ENCODE measurements at regions not wholly inside any gene's neighbourhood (a gene's known extent, or its start where the extent isn't known, plus 50 kb on each side); places are given as distances from the start of the nearest gene placed in this dataset.

DNA sequence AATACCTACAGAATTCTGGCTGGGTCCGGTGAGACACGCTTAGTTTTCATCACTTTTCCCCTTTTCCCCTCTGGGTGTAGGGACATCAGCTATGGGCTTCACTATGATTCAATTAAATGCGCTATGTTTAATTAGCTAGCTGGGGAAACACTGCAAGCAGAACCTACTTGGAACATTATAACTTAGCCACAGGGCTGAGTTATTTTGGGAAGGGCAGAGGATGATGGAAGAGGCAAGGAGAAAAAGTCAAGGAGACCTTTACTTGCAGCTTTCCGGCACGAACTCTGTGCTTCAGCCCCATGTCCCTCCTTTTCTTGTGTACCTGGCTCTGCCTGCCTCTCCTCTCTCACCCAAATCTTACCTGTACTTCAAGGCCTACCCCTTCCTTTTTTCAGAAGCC, 62.8 kb downstream of the KIF4B start:
- TF ChIP-seq, protein P1, sequence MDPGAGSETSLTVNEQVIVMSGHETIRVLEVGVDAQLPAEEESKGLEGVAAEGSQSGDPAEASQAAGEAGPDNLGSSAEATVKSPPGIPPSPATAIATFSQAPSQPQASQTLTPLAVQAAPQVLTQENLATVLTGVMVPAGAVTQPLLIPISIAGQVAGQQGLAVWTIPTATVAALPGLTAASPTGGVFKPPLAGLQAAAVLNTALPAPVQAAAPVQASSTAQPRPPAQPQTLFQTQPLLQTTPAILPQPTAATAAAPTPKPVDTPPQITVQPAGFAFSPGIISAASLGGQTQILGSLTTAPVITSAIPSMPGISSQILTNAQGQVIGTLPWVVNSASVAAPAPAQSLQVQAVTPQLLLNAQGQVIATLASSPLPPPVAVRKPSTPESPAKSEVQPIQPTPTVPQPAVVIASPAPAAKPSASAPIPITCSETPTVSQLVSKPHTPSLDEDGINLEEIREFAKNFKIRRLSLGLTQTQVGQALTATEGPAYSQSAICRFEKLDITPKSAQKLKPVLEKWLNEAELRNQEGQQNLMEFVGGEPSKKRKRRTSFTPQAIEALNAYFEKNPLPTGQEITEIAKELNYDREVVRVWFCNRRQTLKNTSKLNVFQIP (CRISPR knock-in tag; IDR thresholded peaks at IDR 0.05; ENCODE audit: borderline replicate concordance, low read depth) = no peak
- TF ChIP-seq ZNF565 (CRISPR knock-in tag; conservative IDR thresholded peaks at IDR 0.05; ENCODE audit: low read depth) (no peak), ISL1 (CRISPR knock-in tag; IDR thresholded peaks at IDR 0.05) (no peak)
- ATAC-seq = no peak

DNA sequence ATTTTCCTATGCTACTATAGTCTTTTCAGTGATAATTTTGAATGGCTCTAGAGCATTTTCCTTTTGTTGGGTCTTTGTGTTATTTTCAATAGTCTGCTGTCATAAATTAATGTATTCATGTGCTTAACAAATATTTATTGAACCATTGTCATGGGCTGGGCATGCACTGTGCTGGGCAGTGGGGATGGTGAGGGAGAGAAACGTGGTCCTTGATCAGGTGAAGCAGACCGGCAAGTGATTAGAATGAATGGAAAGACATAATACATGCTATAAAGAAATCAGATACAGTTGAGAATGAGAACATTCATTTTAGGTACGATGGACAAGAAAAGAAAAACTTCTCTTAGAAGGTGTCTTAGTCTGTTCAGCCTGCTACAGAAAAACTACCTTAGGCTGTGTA, 66.1 kb downstream of the KIF4B start:
- ATAC-seq = no peak

DNA sequence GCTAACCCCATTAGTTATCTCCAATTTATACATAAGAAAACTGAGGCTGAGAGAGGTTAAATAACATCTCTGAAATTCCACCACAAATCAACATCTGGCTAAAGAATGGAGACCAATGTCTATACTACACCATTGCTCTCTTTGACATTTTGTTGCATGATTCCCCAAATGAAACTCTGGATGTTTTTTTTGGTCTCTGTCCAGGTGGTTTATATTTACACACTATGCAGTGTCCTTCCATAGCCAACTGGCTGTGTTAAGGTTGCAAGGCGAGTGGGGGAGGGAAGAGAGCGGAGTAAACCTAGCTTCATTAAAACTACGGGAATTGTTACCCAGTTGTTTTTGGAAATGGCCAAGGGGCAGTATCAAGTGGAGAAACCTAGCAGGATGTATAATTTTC, 67.2 kb downstream of the KIF4B start:
- TF ChIP-seq ESRRG (CRISPR knock-in tag; IDR thresholded peaks at IDR 0.05) (no peak), RARB (CRISPR knock-in tag; IDR thresholded peaks at IDR 0.05) (no peak), ISL1 (CRISPR knock-in tag; IDR thresholded peaks at IDR 0.05) (no peak), ZC3H10 (CRISPR knock-in tag; IDR thresholded peaks at IDR 0.05) (no peak), BACH2 (CRISPR knock-in tag; IDR thresholded peaks at IDR 0.05; ENCODE audit: borderline replicate concordance) (no peak), PPARA (CRISPR knock-in tag; IDR thresholded peaks at IDR 0.05; ENCODE audit: borderline replicate concordance) (no peak), TOX (CRISPR knock-in tag; IDR thresholded peaks at IDR 0.05; ENCODE audit: borderline replicate concordance) (no peak), ZNF565 (CRISPR knock-in tag; conservative IDR thresholded peaks at IDR 0.05; ENCODE audit: low read depth) (no peak)
- TF ChIP-seq, protein P2, sequence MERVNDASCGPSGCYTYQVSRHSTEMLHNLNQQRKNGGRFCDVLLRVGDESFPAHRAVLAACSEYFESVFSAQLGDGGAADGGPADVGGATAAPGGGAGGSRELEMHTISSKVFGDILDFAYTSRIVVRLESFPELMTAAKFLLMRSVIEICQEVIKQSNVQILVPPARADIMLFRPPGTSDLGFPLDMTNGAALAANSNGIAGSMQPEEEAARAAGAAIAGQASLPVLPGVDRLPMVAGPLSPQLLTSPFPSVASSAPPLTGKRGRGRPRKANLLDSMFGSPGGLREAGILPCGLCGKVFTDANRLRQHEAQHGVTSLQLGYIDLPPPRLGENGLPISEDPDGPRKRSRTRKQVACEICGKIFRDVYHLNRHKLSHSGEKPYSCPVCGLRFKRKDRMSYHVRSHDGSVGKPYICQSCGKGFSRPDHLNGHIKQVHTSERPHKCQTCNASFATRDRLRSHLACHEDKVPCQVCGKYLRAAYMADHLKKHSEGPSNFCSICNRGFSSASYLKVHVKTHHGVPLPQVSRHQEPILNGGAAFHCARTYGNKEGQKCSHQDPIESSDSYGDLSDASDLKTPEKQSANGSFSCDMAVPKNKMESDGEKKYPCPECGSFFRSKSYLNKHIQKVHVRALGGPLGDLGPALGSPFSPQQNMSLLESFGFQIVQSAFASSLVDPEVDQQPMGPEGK (CRISPR knock-in tag; IDR thresholded peaks at IDR 0.05; ENCODE audit: borderline replicate concordance) = no peak
- ATAC-seq = no peak

More for the DNA sequence above, 66.1 kb downstream of the KIF4B start:
- no peak for TF ChIP-seq ISL1 (CRISPR knock-in tag; IDR thresholded peaks at IDR 0.05)
- TF ChIP-seq ESRRG (CRISPR knock-in tag; IDR thresholded peaks at IDR 0.05) = no peak
- no peak for TF ChIP-seq BACH2 (CRISPR knock-in tag; IDR thresholded peaks at IDR 0.05; ENCODE audit: borderline replicate concordance)
- no peak for TF ChIP-seq TOX (CRISPR knock-in tag; IDR thresholded peaks at IDR 0.05; ENCODE audit: borderline replicate concordance)
- no peak for TF ChIP-seq CSDC2 (CRISPR knock-in tag; IDR thresholded peaks at IDR 0.05)

DNA sequence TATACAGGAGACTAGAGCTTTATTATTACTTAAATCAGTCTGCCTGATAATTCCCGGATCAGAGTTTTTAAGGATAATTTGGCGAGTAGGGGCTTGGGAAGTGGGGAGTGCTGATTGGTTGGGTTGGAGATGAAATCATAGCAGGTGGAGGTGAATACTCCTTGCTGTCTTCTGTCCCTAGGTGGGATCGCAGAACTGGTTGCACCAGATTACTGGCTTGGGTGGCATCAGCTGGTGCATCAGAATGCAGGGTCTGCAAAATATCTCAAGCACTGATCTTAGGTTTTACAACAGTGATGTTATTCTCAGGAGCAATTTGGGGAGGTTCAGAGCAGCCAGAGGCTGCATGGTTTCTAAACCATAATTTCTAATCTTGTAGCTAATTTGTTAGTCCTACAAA, 68.1 kb downstream of the KIF4B start:
- no peak for TF ChIP-seq TCF4 (CRISPR knock-in tag; IDR thresholded peaks at IDR 0.05; ENCODE audit: borderline replicate concordance)
- no peak for TF ChIP-seq OSR1 (CRISPR knock-in tag; IDR thresholded peaks at IDR 0.05)
- no peak for TF ChIP-seq GLIS3 (CRISPR knock-in tag; IDR thresholded peaks at IDR 0.05)
- no peak for TF ChIP-seq BACH2 (CRISPR knock-in tag; IDR thresholded peaks at IDR 0.05; ENCODE audit: borderline replicate concordance)
- no peak for ATAC-seq

DNA sequence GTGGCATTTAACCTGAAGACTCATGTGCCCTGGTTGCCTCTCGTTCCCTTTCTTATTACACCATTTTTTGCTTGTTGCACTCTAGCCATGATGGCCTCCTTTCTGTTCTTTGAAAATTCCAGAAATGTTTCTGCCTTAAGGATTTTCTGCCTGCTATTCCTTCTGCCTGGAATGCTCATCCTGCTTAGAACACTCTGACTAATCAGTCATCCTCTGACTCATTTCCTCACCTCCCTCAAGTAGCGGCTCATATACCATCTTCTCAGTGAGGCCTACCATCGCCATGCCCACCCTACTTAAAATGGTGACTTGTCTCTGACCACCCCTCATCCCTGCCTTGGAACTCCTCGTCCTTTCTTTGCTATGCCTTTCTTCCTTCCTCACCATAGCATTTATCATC, 68.8 kb downstream of the KIF4B start:
- ATAC-seq = peak; percentile 59; the same call in 2 of the 3 replicates
- TF ChIP-seq ISL1 (CRISPR knock-in tag; IDR thresholded peaks at IDR 0.05) = no peak
- TF ChIP-seq, protein P2 (CRISPR knock-in tag; IDR thresholded peaks at IDR 0.05; ENCODE audit: borderline replicate concordance) = no peak
- no peak for TF ChIP-seq OSR1 (CRISPR knock-in tag; IDR thresholded peaks at IDR 0.05)
- TF ChIP-seq TCF4 (CRISPR knock-in tag; IDR thresholded peaks at IDR 0.05; ENCODE audit: borderline replicate concordance) = no peak
- no peak for TF ChIP-seq ZNF70 (CRISPR knock-in tag; IDR thresholded peaks at IDR 0.05)
- TF ChIP-seq ZNF8 (CRISPR knock-in tag; IDR thresholded peaks at IDR 0.05) = no peak
- TF ChIP-seq, protein P1 (CRISPR knock-in tag; IDR thresholded peaks at IDR 0.05; ENCODE audit: borderline replicate concordance, low read depth) = no peak
- TF ChIP-seq ZFP30 (CRISPR knock-in tag; IDR thresholded peaks at IDR 0.05) = no peak
- TF ChIP-seq, protein P3, sequence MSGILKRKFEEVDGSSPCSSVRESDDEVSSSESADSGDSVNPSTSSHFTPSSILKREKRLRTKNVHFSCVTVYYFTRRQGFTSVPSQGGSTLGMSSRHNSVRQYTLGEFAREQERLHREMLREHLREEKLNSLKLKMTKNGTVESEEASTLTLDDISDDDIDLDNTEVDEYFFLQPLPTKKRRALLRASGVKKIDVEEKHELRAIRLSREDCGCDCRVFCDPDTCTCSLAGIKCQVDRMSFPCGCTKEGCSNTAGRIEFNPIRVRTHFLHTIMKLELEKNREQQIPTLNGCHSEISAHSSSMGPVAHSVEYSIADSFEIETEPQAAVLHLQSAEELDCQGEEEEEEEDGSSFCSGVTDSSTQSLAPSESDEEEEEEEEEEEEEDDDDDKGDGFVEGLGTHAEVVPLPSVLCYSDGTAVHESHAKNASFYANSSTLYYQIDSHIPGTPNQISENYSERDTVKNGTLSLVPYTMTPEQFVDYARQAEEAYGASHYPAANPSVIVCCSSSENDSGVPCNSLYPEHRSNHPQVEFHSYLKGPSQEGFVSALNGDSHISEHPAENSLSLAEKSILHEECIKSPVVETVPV (CRISPR knock-in tag; IDR thresholded peaks at IDR 0.05) = no peak
- no peak for TF ChIP-seq ZFP3 (CRISPR knock-in tag; IDR thresholded peaks at IDR 0.05)
- no peak for TF ChIP-seq GLIS3 (CRISPR knock-in tag; IDR thresholded peaks at IDR 0.05)
- TF ChIP-seq, protein P4, sequence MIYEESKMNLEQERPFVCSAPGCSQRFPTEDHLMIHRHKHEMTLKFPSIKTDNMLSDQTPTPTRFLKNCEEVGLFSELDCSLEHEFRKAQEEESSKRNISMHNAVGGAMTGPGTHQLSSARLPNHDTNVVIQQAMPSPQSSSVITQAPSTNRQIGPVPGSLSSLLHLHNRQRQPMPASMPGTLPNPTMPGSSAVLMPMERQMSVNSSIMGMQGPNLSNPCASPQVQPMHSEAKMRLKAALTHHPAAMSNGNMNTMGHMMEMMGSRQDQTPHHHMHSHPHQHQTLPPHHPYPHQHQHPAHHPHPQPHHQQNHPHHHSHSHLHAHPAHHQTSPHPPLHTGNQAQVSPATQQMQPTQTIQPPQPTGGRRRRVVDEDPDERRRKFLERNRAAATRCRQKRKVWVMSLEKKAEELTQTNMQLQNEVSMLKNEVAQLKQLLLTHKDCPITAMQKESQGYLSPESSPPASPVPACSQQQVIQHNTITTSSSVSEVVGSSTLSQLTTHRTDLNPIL (CRISPR knock-in tag; IDR thresholded peaks at IDR 0.05; ENCODE audit: low read depth) = no peak
- no peak for TF ChIP-seq SNAI2 (CRISPR knock-in tag; IDR thresholded peaks at IDR 0.05)
- TF ChIP-seq CSDC2 (CRISPR knock-in tag; IDR thresholded peaks at IDR 0.05) = no peak
- TF ChIP-seq TOX (CRISPR knock-in tag; IDR thresholded peaks at IDR 0.05; ENCODE audit: borderline replicate concordance) = no peak
- no peak for TF ChIP-seq BACH2 (CRISPR knock-in tag; IDR thresholded peaks at IDR 0.05; ENCODE audit: borderline replicate concordance)
- TF ChIP-seq ZNF565 (CRISPR knock-in tag; conservative IDR thresholded peaks at IDR 0.05; ENCODE audit: low read depth) = no peak
- no peak for TF ChIP-seq ZC3H10 (CRISPR knock-in tag; IDR thresholded peaks at IDR 0.05)

All from SK-N-SH treated with all-trans-retinoic acid at 6 μM for 48 hours (cell line).